ENCODE measurements at regions not wholly inside any gene's neighbourhood (a gene's known extent, or its start where the extent isn't known, plus 50 kb on each side); places are given as distances from the start of the nearest gene placed in this dataset.

GRCh38 chr21:35976929-35977328 is 83.4 kb downstream of the SETD4 start:
- Histone ChIP-seq H3K4me1 (ENCODE audit: control insufficient read depth in 1 of 2, insufficient read depth in 2 of 2, low read depth in 1 of 2, low read length in 1 of 2) (no peaks in the 10 kb centered on the region), H3K9me3 (no peaks in the 10 kb centered on the region), H3K27me3 (ENCODE audit: insufficient read depth) (peaks cover 11% of the 10 kb centered on the region; the same call in 1 of the 2 replicates), H3F3A (replicated peaks; ENCODE audit: insufficient read depth) (no peaks in the 10 kb centered on the region), H3K4me2 (no peak overlapping the region), H3K9me2 (no peaks in the 10 kb centered on the region), H3K4me3 (ENCODE audit: low read depth in 2 of 2, low read length in 1 of 2) (no peak overlapping the region), H3K36me3 (replicated peaks in 1 of 2; ENCODE audit: control insufficient read depth in 1 of 2, insufficient read depth in 2 of 2, low read length in 1 of 2) (no peaks in the 10 kb centered on the region), H4K20me1 (ENCODE audit: insufficient read depth) (no peaks in the 10 kb centered on the region), H3K27ac (ENCODE audit: low read depth in 2 of 2, low read length in 1 of 2) (no peak overlapping the region), H2AFZ (ENCODE audit: low read depth) (no peak overlapping the region), H3K9ac (no peak overlapping the region), H3K79me2 (ENCODE audit: insufficient read depth) (no peaks in the 10 kb centered on the region)
- ChIA-PET CTCF (no interaction called here), POLR2A (no interaction called here)
- no peak for TF ChIP-seq RFX5 (IDR thresholded peaks at IDR 0.05; ENCODE audit: low read length)
- TF ChIP-seq EP300 (IDR thresholded peaks at IDR 0.05; ENCODE audit: borderline replicate concordance in 1 of 2, low read depth in 1 of 2, low read length in 1 of 2), result no peak
- no peak for TF ChIP-seq FOSL2 (IDR thresholded peaks at IDR 0.05; ENCODE audit: borderline replicate concordance, low read depth)
- TF ChIP-seq MEF2A (IDR thresholded peaks at IDR 0.05; ENCODE audit: borderline replicate concordance, low read depth), result no peak
- no peak for TF ChIP-seq SIN3A (IDR thresholded peaks at IDR 0.05; ENCODE audit: borderline replicate concordance, low read depth, low read length)
- no peak for TF ChIP-seq FOXJ3 (CRISPR knock-in tag; IDR thresholded peaks at IDR 0.05)
- TF ChIP-seq MAX (IDR thresholded peaks at IDR 0.05; ENCODE audit: low read depth), result no peak
- no peak for TF ChIP-seq USF2 (IDR thresholded peaks at IDR 0.05; ENCODE audit: borderline replicate concordance, low read depth, low read length)
- no peak for TF ChIP-seq MXI1 (IDR thresholded peaks at IDR 0.05; ENCODE audit: low read depth, low read length)
- TF ChIP-seq EZH2phosphoT487 (IDR thresholded peaks at IDR 0.05; ENCODE audit: borderline replicate concordance, low read depth), result no peak
- TF ChIP-seq, protein P1, sequence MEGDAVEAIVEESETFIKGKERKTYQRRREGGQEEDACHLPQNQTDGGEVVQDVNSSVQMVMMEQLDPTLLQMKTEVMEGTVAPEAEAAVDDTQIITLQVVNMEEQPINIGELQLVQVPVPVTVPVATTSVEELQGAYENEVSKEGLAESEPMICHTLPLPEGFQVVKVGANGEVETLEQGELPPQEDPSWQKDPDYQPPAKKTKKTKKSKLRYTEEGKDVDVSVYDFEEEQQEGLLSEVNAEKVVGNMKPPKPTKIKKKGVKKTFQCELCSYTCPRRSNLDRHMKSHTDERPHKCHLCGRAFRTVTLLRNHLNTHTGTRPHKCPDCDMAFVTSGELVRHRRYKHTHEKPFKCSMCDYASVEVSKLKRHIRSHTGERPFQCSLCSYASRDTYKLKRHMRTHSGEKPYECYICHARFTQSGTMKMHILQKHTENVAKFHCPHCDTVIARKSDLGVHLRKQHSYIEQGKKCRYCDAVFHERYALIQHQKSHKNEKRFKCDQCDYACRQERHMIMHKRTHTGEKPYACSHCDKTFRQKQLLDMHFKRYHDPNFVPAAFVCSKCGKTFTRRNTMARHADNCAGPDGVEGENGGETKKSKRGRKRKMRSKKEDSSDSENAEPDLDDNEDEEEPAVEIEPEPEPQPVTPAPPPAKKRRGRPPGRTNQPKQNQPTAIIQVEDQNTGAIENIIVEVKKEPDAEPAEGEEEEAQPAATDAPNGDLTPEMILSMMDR (IDR thresholded peaks at IDR 0.05), result no peak
- WGBS (ENCODE audit: low lambda C conversion rate), result 40% methylated on average over 2 of the region's 3 CpGs
- no peak for DNase-seq

GRCh38 chr21:35976481-35976880 is 83.8 kb downstream of the SETD4 start:
- no peaks in the 10 kb centered on the region for H3K36me3 ChIP-seq (replicated peaks in 1 of 2; ENCODE audit: control insufficient read depth in 1 of 2, insufficient read depth in 2 of 2, low read length in 1 of 2)
- no peak for DNase-seq
- 19% methylated on average over 2 of the region's 2 CpGs for WGBS (ENCODE audit: low lambda C conversion rate)
- H3K4me3 ChIP-seq (ENCODE audit: low read depth in 2 of 2, low read length in 1 of 2), result no peak overlapping the region
- peaks cover 11% of the 10 kb centered on the region; the same call in 1 of the 2 replicates for H3K27me3 ChIP-seq (ENCODE audit: insufficient read depth)
- ChIA-PET POLR2A (no interaction called here), CTCF (no interaction called here)
- H3K4me2 ChIP-seq, result no peak overlapping the region
- no peaks in the 10 kb centered on the region for H4K20me1 ChIP-seq (ENCODE audit: insufficient read depth)
- H3K27ac ChIP-seq (ENCODE audit: low read depth in 2 of 2, low read length in 1 of 2), result no peak overlapping the region
- H3K79me2 ChIP-seq (ENCODE audit: insufficient read depth), result no peaks in the 10 kb centered on the region
- H2AFZ ChIP-seq (ENCODE audit: low read depth), result no peak overlapping the region
- no peaks in the 10 kb centered on the region for H3K9me2 ChIP-seq
- no peaks in the 10 kb centered on the region for H3K9me3 ChIP-seq
- no peak overlapping the region for H3K9ac ChIP-seq
- no peaks in the 10 kb centered on the region for H3K4me1 ChIP-seq (ENCODE audit: control insufficient read depth in 1 of 2, insufficient read depth in 2 of 2, low read depth in 1 of 2, low read length in 1 of 2)
- TF ChIP-seq NRF1 (IDR thresholded peaks at IDR 0.05; ENCODE audit: low read depth, low read length) (no peak), FOXM1 (IDR thresholded peaks at IDR 0.05; ENCODE audit: low read depth) (no peak)
- H3F3A ChIP-seq (replicated peaks; ENCODE audit: insufficient read depth), result no peaks in the 10 kb centered on the region

Measured in SK-N-SH (cell line).